ENCODE measurements at regions not wholly inside any gene's neighbourhood (a gene's known extent, or its start where the extent isn't known, plus 50 kb on each side); places are given as distances from the start of the nearest gene placed in this dataset.

GRCh38 chr20:53723045-53723444, 129.4 kb upstream of the ZNF217 start:
- H2BK120ac ChIP-seq (ENCODE audit: low read depth, low read length): no peak overlapping the region
- no peaks in the 10 kb centered on the region for H3K79me1 ChIP-seq (ENCODE audit: low read depth in 1 of 2, low read length in 2 of 2)
- no peak overlapping the region for H4K5ac ChIP-seq (ENCODE audit: low read depth, low read length)
- no CpG with 5 or more reads among the region's 3 CpGs for WGBS, 2 experiments (ENCODE audit: extremely low coverage in 2 of 2, insufficient read length in 1 of 2)
- intact Hi-C loops (cut with micrococcal nuclease): no loop called here
- no peaks in the 10 kb centered on the region for H3K36me3 ChIP-seq (ENCODE audit: control insufficient read depth, insufficient read depth, low read length)
- no peak overlapping the region for H3K23ac ChIP-seq (ENCODE audit: low read depth, low read length)
- H3K9me3 ChIP-seq (ENCODE audit: control insufficient read depth, insufficient read depth, low read length): no peaks in the 10 kb centered on the region
- H3K4ac ChIP-seq (ENCODE audit: low read depth, low read length): no peak overlapping the region
- H2AK9ac ChIP-seq (replicated peaks; ENCODE audit: low read depth, low read length, poor library complexity): no peak overlapping the region
- H2BK20ac ChIP-seq (ENCODE audit: low read depth, low read length): no peak overlapping the region
- DNase-seq: no peak
- in situ Hi-C loops (cut with MboI; ENCODE audit: low sequenced_read_pairs): no loop called here
- no peaks in the 10 kb centered on the region for H4K20me1 ChIP-seq (ENCODE audit: insufficient read depth, low read length)
- no peak for TF ChIP-seq FOS (IDR thresholded peaks at IDR 0.05; ENCODE audit: low read depth, low read length)
- no peak for TF ChIP-seq MXI1 (IDR thresholded peaks at IDR 0.05; ENCODE audit: borderline replicate concordance, low read depth, low read length)
- TF ChIP-seq CHD1 (IDR thresholded peaks at IDR 0.05; ENCODE audit: low read depth, low read length): no peak
- TF ChIP-seq RAD21 (IDR thresholded peaks at IDR 0.05; ENCODE audit: low read length): no peak
- no peak for TF ChIP-seq SMC3 (IDR thresholded peaks at IDR 0.05; ENCODE audit: low read depth, low read length)
- TF ChIP-seq POLR2A (IDR thresholded peaks at IDR 0.05; ENCODE audit: low read depth, low read length): no peak
- TF ChIP-seq CEBPB (IDR thresholded peaks at IDR 0.05; ENCODE audit: low read depth, low read length): no peak
- TF ChIP-seq NFE2L2 (IDR thresholded peaks at IDR 0.05; ENCODE audit: low read depth, low read length): no peak
- TF ChIP-seq ELK1 (IDR thresholded peaks at IDR 0.05; ENCODE audit: borderline replicate concordance, low read depth, low read length): no peak
- TF ChIP-seq CTCF (conservative IDR thresholded peaks at IDR 0.05; ENCODE audit: low read depth, low read length): no peak
- TF ChIP-seq MAFK (IDR thresholded peaks at IDR 0.05; ENCODE audit: low read depth, low read length): no peak
- TF ChIP-seq MAZ (IDR thresholded peaks at IDR 0.05; ENCODE audit: borderline replicate concordance, low read depth, low read length): no peak
- no peak for TF ChIP-seq RCOR1 (IDR thresholded peaks at IDR 0.05; ENCODE audit: insufficient replicate concordance, low read length)
- CTCF ChIA-PET: interaction anchor here (0.6 to 0.7 kb wide), 2 partner anchors 22 to 152 kb away, joined by 3 to 5 read pairs; no protein-coding TSS in a partner anchor
- no peaks in the 10 kb centered on the region; the same call in 1 of the 2 replicates for H3K4me1 ChIP-seq (ENCODE audit: control insufficient read depth, insufficient read depth, low read length)
- no peak overlapping the region for H4K8ac ChIP-seq (ENCODE audit: low read depth in 2 of 2, low read length in 2 of 2)
- no peak overlapping the region for H4K91ac ChIP-seq (ENCODE audit: insufficient read depth, low read depth, low read length)
- no peak overlapping the region for H3K14ac ChIP-seq (replicated peaks; ENCODE audit: low read depth, low read length)
- H3K4me2 ChIP-seq (ENCODE audit: low read depth, low read length): no peak overlapping the region
- no peak overlapping the region for H2AFZ ChIP-seq (replicated peaks; ENCODE audit: low read length, poor library complexity)
- POLR2A ChIA-PET (ENCODE audit: unreplicated experiment): interaction anchor here (0.6 kb wide), 1 partner anchor 8 kb away, joined by 5 read pairs; no protein-coding TSS in a partner anchor
- H3K9me1 ChIP-seq (ENCODE audit: insufficient read depth, low read length): no peaks in the 10 kb centered on the region
- no peaks in the 10 kb centered on the region for H3K27me3 ChIP-seq (ENCODE audit: control insufficient read depth, insufficient read depth, low read length)
- H2BK5ac ChIP-seq (ENCODE audit: low read depth, low read length, poor library complexity, severe bottlenecking): no peak overlapping the region
- H3K18ac ChIP-seq (ENCODE audit: low read depth, low read length): no peak overlapping the region
- no peak overlapping the region for H3K27ac ChIP-seq (ENCODE audit: insufficient read depth, low read length)
- dilution Hi-C loops (cut with HindIII; ENCODE audit: low sequenced_read_pairs, unreplicated experiment): no loop called here
- no peak overlapping the region for H2AK5ac ChIP-seq (ENCODE audit: low read depth, low read length)
- H2BK15ac ChIP-seq (ENCODE audit: low read depth, low read length): no peak overlapping the region
- H3K4me3 ChIP-seq (ENCODE audit: insufficient read depth, low read depth, low read length): no peak overlapping the region
- H3K9ac ChIP-seq (ENCODE audit: low read depth, low read length): no peak overlapping the region
- no TSS peak for BruUV-seq (replicated peaks)
- ATAC-seq (ENCODE audit: low read depth): no peak
- H3K56ac ChIP-seq (ENCODE audit: extremely low read depth, insufficient read depth, low read length): no peak overlapping the region

Data from IMR-90 (cell line).